Peyer's patch (tissue), 4 donors: ENCODE measurements at regions not wholly inside any gene's neighbourhood (a gene's known extent, or its start where the extent isn't known, plus 50 kb on each side); places are given as distances from the start of the nearest gene placed in this dataset.

ENCODE experiments used
- DNase-seq, 3 donors: peaks; one replicate each; pipeline ENCODE4 v3.0.0-alpha.2; 2017 to 2019
- H3K27ac ChIP-seq, 4 donors: fragments of 200-600 bp; sonication (generic); one replicate each; pipeline ENCODE4 v1.5.1; 2016 to 2019
- H3K27me3 ChIP-seq, 2 donors: fragments of 200-600 bp; sonication (generic); one replicate each; pipeline ENCODE4 v1.5.1; 2019
- H3K36me3 ChIP-seq, 3 donors: fragments of 200-600 bp; sonication (generic); one replicate each; pipeline ENCODE4 v1.5.1; 2016 to 2019
- H3K4me1 ChIP-seq, 4 donors: fragments of 200-600 bp; sonication (generic); one replicate each; pipeline ENCODE4 v1.5.1; 2016 to 2019
- H3K4me3 ChIP-seq, 4 donors: fragments of 200-600 bp; sonication (generic); 1 replicate in 3 of 4; 2 replicates in 1 of 4; pipeline ENCODE4 v1.5.1; 2016 to 2019; ENCODE audit warnings: mild to moderate bottlenecking in 1 of 4
- H3K9me3 ChIP-seq, 4 donors: fragments of 200-600 bp; sonication (generic); one replicate each; pipeline ENCODE4 v1.5.1; 2016 to 2019; ENCODE audit warnings: mild to moderate bottlenecking in 1 of 4
- POLR2A ChIP-seq, 2 donors: fragments of 450-650 bp; IDR thresholded peaks; one replicate each; pipeline ENCODE4 v1.5.1; 2017; ENCODE audit warnings: antibody characterized with exemption in 2 of 2, mild to moderate bottlenecking in 2 of 2, moderate library complexity in 2 of 2
- TF ChIP-seq, protein P1 (sequence below), 6 experiments: fragments of 450-650 bp in 4 of 6; fragments of 200-600 bp in 2 of 6; sonication (generic) in 1 of 6; IDR thresholded peaks; one replicate each; pipeline ENCODE4 v1.5.1; 2017 to 2019; ENCODE audit warnings: antibody characterized with exemption in 6 of 6, mild to moderate bottlenecking in 3 of 6, moderate library complexity in 1 of 6

DNA sequence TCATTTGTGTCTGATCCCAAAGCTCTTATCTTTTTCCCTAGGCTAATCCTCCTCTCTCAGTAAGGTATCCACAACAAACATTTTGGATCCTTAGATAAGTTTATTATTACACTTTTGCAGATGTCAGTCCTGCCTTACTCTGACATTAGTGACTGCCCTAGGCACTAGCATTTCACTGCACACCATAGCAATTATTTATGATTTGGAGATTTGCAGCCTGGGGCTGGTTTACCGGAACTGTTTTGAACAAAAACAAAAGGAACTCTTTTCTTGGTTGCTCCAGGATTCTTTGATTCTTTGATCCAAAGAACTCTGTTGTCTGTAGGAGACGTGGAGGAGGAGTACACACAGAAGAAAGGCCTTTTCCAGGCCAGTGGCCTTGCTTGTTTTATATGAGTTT is 80.4 kb downstream of the EDNRB start:
- DNase-seq, result no peak
- H3K27me3 ChIP-seq, result no peaks in the 10 kb centered on the region
- H3K9me3 ChIP-seq, result no peaks in the 10 kb centered on the region
- no peak overlapping the region for H3K27ac ChIP-seq
- no peaks in the 10 kb centered on the region for H3K36me3 ChIP-seq
- TF ChIP-seq, protein P1, sequence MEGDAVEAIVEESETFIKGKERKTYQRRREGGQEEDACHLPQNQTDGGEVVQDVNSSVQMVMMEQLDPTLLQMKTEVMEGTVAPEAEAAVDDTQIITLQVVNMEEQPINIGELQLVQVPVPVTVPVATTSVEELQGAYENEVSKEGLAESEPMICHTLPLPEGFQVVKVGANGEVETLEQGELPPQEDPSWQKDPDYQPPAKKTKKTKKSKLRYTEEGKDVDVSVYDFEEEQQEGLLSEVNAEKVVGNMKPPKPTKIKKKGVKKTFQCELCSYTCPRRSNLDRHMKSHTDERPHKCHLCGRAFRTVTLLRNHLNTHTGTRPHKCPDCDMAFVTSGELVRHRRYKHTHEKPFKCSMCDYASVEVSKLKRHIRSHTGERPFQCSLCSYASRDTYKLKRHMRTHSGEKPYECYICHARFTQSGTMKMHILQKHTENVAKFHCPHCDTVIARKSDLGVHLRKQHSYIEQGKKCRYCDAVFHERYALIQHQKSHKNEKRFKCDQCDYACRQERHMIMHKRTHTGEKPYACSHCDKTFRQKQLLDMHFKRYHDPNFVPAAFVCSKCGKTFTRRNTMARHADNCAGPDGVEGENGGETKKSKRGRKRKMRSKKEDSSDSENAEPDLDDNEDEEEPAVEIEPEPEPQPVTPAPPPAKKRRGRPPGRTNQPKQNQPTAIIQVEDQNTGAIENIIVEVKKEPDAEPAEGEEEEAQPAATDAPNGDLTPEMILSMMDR (IDR thresholded peaks at IDR 0.05), result no peak
- TF ChIP-seq POLR2A (IDR thresholded peaks at IDR 0.05), result no peak
- no peak overlapping the region for H3K4me3 ChIP-seq
- peaks cover 0 to 5% (median 0%) of the 10 kb centered on the region in 4 donors for H3K4me1 ChIP-seq

DNA sequence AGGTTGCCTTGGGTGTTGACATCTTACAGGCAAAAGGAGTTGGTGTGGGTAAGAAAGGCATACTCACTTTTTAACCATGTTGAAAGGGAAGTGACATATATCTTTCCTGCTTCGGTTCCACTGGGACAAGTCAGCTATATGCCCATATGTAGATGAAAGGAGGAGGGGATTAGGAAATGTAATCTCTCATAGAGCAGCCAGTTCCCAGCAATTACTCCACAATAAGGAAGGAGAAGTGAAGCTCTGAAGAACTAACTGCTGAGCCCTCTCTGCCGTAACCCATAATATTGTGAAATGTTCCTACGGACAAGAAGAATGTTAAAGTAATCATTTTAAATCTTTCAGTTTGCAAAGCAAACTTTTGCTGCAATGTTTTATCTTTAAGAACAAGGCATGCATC is 82.2 kb downstream of the EDNRB start:
- TF ChIP-seq, protein P1 (IDR thresholded peaks at IDR 0.05), result no peak
- TF ChIP-seq POLR2A (IDR thresholded peaks at IDR 0.05), result no peak
- H3K27ac ChIP-seq, result peak overlapping the region in 2 of 4 donors; percentile 12 to 23
- DNase-seq, result no peak
- H3K4me3 ChIP-seq, result no peak overlapping the region
- no peaks in the 10 kb centered on the region for H3K36me3 ChIP-seq
- no peaks in the 10 kb centered on the region for H3K9me3 ChIP-seq
- H3K27me3 ChIP-seq, result no peaks in the 10 kb centered on the region
- peaks cover 0 to 5% (median 0%) of the 10 kb centered on the region in 4 donors for H3K4me1 ChIP-seq

- no peaks in the 10 kb centered on the region for H3K9me3 ChIP-seq
- TF ChIP-seq, protein P1 (IDR thresholded peaks at IDR 0.05), result no peak
- TF ChIP-seq POLR2A (IDR thresholded peaks at IDR 0.05), result no peak
- no peak for DNase-seq
- no peak overlapping the region for H3K4me3 ChIP-seq
- no peaks in the 10 kb centered on the region for H3K36me3 ChIP-seq
- H3K27me3 ChIP-seq, result no peaks in the 10 kb centered on the region
- peak overlapping the region in 2 of 4 donors; percentile 3 to 31 for H3K27ac ChIP-seq
- peaks cover 0 to 5% (median 0%) of the 10 kb centered on the region in 4 donors for H3K4me1 ChIP-seq
These were observed 85.2 kb downstream of the EDNRB start for GRCh38 chr13:77833331-77833863.

GRCh38 chr13:77832339-77833100 is 86.1 kb downstream of the EDNRB start:
- no peaks in the 10 kb centered on the region for H3K9me3 ChIP-seq
- H3K27me3 ChIP-seq, result no peaks in the 10 kb centered on the region
- H3K27ac ChIP-seq, result peak overlapping the region in 1 of 4 donors; percentile 27
- TF ChIP-seq, protein P1 (IDR thresholded peaks at IDR 0.05), result no peak
- TF ChIP-seq POLR2A (IDR thresholded peaks at IDR 0.05), result no peak
- H3K36me3 ChIP-seq, result no peaks in the 10 kb centered on the region
- peaks cover 0 to 5% (median 0%) of the 10 kb centered on the region in 4 donors for H3K4me1 ChIP-seq
- H3K4me3 ChIP-seq, result no peak overlapping the region
- no peak for DNase-seq

DNA sequence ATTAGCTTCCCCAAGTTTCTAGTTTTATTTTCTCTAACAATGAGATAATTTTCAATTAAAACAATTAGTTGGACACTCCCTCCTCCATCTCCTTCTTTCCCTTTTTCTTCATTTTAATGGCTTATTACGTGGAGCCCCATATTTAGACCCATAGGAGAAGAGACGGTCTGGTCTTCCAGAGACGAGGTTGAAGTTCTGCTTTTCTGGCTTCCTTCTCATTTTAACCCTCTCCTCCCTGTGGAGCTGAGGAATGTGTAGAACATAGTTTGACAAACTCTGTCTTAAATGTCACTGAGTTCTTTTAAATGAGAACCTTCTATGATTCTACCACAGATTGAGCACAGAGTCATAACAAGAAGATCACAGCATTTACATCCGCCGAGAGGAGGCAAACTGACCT is 86.8 kb downstream of the EDNRB start:
- H3K36me3 ChIP-seq, result no peaks in the 10 kb centered on the region
- H3K4me1 ChIP-seq, result peaks cover 0 to 5% (median 0%) of the 10 kb centered on the region in 4 donors
- no peak overlapping the region for H3K27ac ChIP-seq
- no peak for TF ChIP-seq POLR2A (IDR thresholded peaks at IDR 0.05)
- TF ChIP-seq, protein P1 (IDR thresholded peaks at IDR 0.05), result no peak
- no peaks in the 10 kb centered on the region for H3K9me3 ChIP-seq
- DNase-seq, result no peak
- H3K4me3 ChIP-seq, result no peak overlapping the region
- H3K27me3 ChIP-seq, result no peaks in the 10 kb centered on the region
